ENCODE measurements at regions not wholly inside any gene's neighbourhood (a gene's known extent, or its start where the extent isn't known, plus 50 kb on each side); places are given as distances from the start of the nearest gene placed in this dataset.

- ATAC-seq (ENCODE audit: low read depth) (no peak), DNase-seq (no peak)
- no peak overlapping the region for H4K91ac ChIP-seq (ENCODE audit: insufficient read depth, low read depth, low read length)
- no peaks in the 10 kb centered on the region for H3K79me1 ChIP-seq (ENCODE audit: low read depth in 1 of 2, low read length in 2 of 2)
- ChIA-PET POLR2A (ENCODE audit: unreplicated experiment) (no interaction called here), CTCF (no interaction called here)
- no peak overlapping the region for H3K4me3 ChIP-seq (ENCODE audit: insufficient read depth, low read depth, low read length)
- H3K9ac ChIP-seq (ENCODE audit: low read depth, low read length): no peak overlapping the region
- H3K9me3 ChIP-seq (ENCODE audit: control insufficient read depth, insufficient read depth, low read length): peaks cover 5% of the 10 kb centered on the region; the same call in 1 of the 2 replicates
- H2AFZ ChIP-seq (replicated peaks; ENCODE audit: low read length, poor library complexity): no peak overlapping the region
- H3K36me3 ChIP-seq (ENCODE audit: control insufficient read depth, insufficient read depth, low read length): no peaks in the 10 kb centered on the region
- no peak overlapping the region for H3K56ac ChIP-seq (ENCODE audit: extremely low read depth, insufficient read depth, low read length)
- no peak overlapping the region for H2BK5ac ChIP-seq (ENCODE audit: low read depth, low read length, poor library complexity, severe bottlenecking)
- no peak overlapping the region for H3K4me2 ChIP-seq (ENCODE audit: low read depth, low read length)
- no peak overlapping the region for H3K23ac ChIP-seq (ENCODE audit: low read depth, low read length)
- H3K4ac ChIP-seq (ENCODE audit: low read depth, low read length): no peak overlapping the region
- TF ChIP-seq, protein P1, sequence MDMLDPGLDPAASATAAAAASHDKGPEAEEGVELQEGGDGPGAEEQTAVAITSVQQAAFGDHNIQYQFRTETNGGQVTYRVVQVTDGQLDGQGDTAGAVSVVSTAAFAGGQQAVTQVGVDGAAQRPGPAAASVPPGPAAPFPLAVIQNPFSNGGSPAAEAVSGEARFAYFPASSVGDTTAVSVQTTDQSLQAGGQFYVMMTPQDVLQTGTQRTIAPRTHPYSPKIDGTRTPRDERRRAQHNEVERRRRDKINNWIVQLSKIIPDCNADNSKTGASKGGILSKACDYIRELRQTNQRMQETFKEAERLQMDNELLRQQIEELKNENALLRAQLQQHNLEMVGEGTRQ (IDR thresholded peaks at IDR 0.05; ENCODE audit: low read depth, low read length): no peak
- no peak for TF ChIP-seq SMC3 (IDR thresholded peaks at IDR 0.05; ENCODE audit: low read depth, low read length)
- TF ChIP-seq MAZ (IDR thresholded peaks at IDR 0.05; ENCODE audit: borderline replicate concordance, low read depth, low read length): no peak
- TF ChIP-seq, protein P2, sequence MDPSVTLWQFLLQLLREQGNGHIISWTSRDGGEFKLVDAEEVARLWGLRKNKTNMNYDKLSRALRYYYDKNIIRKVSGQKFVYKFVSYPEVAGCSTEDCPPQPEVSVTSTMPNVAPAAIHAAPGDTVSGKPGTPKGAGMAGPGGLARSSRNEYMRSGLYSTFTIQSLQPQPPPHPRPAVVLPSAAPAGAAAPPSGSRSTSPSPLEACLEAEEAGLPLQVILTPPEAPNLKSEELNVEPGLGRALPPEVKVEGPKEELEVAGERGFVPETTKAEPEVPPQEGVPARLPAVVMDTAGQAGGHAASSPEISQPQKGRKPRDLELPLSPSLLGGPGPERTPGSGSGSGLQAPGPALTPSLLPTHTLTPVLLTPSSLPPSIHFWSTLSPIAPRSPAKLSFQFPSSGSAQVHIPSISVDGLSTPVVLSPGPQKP (IDR thresholded peaks at IDR 0.05; ENCODE audit: borderline replicate concordance, low read depth, low read length): no peak
- no peak for TF ChIP-seq CTCF (conservative IDR thresholded peaks at IDR 0.05; ENCODE audit: low read depth, low read length)
- no peak overlapping the region for H3K18ac ChIP-seq (ENCODE audit: low read depth, low read length)
- H2BK120ac ChIP-seq (ENCODE audit: low read depth, low read length): no peak overlapping the region
- no peak overlapping the region for H2AK5ac ChIP-seq (ENCODE audit: low read depth, low read length)
- no peak overlapping the region for H4K8ac ChIP-seq (ENCODE audit: low read depth in 2 of 2, low read length in 2 of 2)
- no peak overlapping the region for H3K14ac ChIP-seq (replicated peaks; ENCODE audit: low read depth, low read length)
- no peak overlapping the region for H2BK15ac ChIP-seq (ENCODE audit: low read depth, low read length)
- BruUV-seq (replicated peaks): no TSS peak
- in situ Hi-C loops (cut with MboI; ENCODE audit: low sequenced_read_pairs) (no loop called here), intact Hi-C loops (cut with micrococcal nuclease) (no loop called here), dilution Hi-C loops (cut with HindIII; ENCODE audit: low sequenced_read_pairs, unreplicated experiment) (no loop called here)
- 10% methylated on average over 2 of the region's 2 CpGs; no CpG with 5 or more reads in 1 of the 2 experiments for WGBS, 2 experiments (ENCODE audit: extremely low coverage in 2 of 2, insufficient read length in 1 of 2)
- no peak overlapping the region for H2AK9ac ChIP-seq (replicated peaks; ENCODE audit: low read depth, low read length, poor library complexity)
- no peaks in the 10 kb centered on the region for H3K4me1 ChIP-seq (ENCODE audit: control insufficient read depth, insufficient read depth, low read length)
- no peak overlapping the region for H2BK20ac ChIP-seq (ENCODE audit: low read depth, low read length)
- H4K20me1 ChIP-seq (ENCODE audit: insufficient read depth, low read length): no peaks in the 10 kb centered on the region
- H4K5ac ChIP-seq (ENCODE audit: low read depth, low read length): no peak overlapping the region
- H3K27me3 ChIP-seq (ENCODE audit: control insufficient read depth, insufficient read depth, low read length): no peaks in the 10 kb centered on the region
- H3K27ac ChIP-seq (ENCODE audit: insufficient read depth, low read length): no peak overlapping the region
- H3K9me1 ChIP-seq (ENCODE audit: insufficient read depth, low read length): no peaks in the 10 kb centered on the region
These were observed 203.9 kb upstream of the PROX1 start for GRCh38 chr1:213783893-213784292.

Measured in IMR-90 (cell line).